ENCODE measurements at regions not wholly inside any gene's neighbourhood (a gene's known extent, or its start where the extent isn't known, plus 50 kb on each side); places are given as distances from the start of the nearest gene placed in this dataset.
"Not testable (repeated sequence)": the region's sequence is repeated elsewhere in the genome, so short reads cannot be mapped to it uniquely, and the experiment has no call there.

DNA sequence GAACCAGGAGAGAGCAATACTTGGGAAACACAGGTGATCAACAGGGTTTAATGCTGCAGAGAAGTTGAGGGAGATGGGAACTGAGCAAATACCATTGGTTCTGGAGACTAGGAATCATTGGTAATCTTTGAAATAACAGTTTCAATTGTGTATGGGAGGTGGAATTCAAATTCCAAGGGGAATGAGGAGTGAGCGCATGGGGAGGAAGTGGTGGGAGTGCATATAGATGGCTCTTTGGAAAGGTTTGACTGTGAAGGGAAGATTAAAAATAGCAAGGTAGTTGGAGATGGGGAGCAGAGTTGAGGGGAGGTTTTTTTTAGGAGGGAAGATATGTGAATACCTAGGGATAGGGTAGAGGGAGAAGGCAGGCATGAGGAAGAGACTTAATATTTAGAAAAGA is 51.1 kb upstream of the ROPN1 start:
- no peak for DNase-seq (ENCODE audit: low spot score)

DNA sequence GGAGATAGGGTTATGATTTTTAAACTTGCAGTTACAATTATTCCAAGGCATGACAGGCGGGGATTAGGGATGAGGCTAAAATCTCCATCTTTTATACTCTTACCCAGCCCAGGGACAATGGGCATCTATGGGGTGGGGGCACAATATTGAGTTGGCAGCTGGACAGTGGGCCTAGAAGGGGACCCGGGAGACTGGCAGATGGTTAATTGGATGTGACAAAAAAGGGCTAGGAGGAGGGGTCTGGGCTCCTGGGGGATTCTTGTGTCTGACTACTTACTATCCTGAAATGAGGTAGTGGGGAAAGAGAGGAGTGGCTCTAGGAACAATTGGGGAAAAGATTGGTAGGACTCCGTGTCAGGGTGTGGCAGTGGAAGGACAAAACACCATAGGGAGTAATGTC is 53.0 kb upstream of the ROPN1 start:
- DNase-seq (ENCODE audit: low spot score): no peak

DNA sequence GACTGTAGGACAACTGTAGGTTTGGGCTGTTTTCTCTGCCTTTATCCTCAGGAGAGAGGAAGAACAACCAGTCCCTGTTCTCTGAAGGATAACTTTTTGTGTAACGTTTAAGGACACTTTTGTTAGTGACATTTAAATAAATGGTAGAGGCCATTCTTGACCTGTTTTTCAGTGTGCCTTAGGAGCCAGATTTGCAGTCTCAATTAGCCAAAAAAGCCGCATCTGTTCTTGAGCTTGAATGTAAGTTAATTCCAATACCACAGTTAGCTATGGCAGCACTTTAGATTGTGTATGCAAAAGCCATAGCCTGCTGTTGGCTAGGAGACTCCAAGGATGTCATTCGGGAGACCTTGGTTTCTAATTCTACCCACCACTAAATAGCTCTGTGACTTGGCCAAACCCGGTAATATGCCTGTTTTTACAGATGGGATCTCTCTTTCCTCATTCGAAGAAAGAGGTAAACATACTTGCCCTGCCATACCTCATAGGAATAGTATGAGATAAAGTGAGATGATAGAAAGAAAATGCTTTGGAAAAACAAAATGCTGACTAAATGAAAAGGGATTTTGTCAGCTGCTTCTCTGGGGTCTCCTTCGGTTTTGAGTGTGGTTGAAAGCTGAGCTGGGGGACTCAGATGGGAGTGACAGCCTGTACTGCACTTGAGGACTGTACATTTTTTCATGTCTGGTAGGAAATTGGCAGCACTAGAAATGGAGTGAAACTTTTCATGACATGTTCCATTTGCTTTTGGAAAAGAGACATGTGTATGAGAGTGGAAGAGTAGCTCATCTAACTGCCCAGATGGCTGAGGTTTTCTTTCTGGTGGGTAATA is 57.3 kb upstream of the ROPN1 start:
- DNase-seq (ENCODE audit: low spot score): no peak

DNA sequence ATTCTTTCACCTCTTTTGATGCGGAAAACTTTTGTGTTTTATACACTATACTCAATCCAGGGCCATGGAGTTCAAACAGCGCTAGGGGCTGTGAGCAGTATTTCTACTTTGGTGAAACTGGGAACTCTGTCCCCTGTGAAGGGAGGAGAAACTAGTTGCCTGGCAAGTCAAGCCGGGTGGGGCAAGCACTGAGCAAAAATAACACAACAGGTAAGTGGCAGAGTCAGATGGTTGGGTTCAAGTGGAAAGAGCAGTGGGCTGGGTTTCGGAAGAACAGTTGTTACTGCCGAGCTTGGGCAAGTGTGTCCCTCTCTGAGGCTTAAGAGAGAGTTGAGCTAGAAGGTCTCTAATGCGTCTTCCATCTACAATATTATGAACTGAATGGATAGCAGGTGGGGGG is 59.7 kb upstream of the ROPN1 start:
- DNase-seq (ENCODE audit: low spot score): no peak

DNA sequence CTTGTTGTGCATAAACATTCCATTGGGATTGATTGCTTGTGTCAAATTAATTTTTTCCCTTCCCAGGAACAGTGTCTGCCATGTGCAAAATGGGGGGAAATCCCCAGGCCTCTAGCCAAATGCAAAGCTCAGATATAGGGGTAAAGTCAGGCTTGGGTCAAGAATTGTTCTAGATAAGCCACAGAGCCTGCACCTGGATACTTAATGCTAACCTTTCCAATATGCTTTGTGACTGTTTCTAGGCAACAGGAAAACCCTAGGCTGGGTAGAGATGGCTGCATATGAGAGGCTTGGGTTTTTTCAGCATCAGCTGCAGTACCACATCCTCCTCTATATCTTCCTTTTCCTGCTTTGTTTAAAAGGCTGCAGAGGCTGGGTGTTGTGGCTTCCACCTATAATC is 61.9 kb upstream of the ROPN1 start:
- DNase-seq (ENCODE audit: low spot score): no peak

DNA sequence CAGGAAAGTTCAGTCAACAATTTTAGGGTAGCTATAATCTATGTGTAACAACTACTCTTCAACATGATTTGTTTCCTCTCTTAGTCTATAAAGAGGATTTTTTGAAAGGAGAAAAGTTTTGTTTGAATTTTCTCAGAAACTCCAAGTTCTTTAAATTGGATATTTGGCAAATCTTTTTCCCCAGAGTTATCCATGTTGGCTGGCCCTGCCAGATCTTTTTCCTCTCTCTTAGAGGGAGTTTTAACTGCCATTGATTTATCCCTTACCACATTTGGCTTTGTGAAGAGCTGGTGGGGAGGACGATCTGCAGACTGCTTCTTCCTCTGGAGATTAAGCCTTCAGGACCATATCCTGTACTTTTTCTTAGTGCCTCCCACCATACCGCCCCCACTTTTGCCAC is 64.9 kb upstream of the ROPN1 start:
- DNase-seq (ENCODE audit: low spot score): no peak

DNA sequence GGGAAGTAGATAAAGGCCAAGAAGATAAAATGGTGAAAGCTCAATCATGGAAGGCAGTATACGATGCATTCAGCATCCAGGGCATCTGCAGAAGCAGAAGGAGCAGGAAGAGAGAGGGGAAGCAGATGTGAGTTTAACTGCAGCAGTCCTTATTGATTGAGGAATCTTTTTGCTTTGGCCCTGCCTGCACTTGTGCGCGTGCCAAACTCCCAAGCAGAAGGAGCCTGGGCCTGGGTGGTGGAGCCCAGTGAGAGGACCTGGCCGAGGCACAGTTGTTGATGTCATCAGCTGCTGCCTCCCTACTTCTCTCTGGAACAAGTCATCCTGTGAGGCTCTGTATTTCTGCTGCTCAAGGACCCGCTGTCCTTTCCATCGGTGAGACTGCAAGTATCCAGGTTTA is 65.5 kb upstream of the ROPN1 start:
- DNase-seq (ENCODE audit: low spot score): no peak

DNA sequence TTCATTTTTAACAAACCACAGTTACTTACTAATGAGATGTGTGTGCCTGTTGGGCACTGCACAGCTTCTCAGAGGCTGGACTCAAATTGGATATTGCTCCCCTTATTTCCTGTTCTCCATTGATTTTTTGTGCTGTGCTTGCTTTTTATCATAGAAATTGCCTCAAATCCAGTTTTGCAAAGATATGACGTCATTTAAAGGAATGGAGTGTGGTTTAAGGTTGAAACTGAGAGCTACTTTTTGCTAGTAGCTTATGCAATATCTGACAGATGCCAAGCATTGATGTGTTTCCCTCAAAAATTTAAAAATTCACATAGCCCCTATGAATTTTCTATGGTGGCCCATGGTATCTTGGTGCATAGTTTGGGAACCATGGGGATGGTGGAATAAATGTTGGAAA is 67.7 kb upstream of the ROPN1 start:
- no peak for DNase-seq (ENCODE audit: low spot score)

DNA sequence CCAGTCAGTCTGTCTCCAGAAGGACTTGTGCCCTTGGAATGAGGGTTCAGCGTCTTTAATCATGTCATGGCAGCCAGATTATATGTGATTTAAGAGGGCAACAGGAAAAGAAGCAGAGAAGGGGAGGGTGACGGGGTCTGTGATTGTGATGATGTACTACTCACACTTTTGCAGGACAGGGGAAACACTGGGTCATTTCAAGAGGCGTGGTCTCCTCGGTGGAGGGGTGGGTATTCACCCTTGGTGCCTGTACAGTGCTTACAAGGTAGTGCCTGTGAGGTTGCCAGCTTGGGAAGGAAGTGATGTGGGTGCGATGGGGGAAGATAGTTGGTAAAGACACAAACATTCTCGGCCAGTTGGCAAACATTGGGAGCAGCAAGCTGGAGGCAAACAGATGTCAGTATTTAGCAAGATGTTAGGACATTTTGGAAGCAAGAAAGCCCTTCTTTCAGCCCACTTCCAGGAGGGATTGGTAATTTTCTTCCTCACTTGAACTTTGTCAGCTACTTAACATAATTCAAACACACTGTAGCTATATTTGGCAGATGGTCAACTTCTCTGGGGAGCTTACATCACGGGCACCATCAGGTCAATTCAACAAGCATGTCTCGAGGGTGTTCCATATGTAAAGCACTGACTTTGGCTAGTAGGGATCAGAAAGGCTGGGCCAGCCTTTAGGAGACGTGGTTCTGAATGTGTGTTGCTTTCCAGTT is 71.4 kb upstream of the ROPN1 start:
- DNase-seq (ENCODE audit: low spot score): no peak

DNA sequence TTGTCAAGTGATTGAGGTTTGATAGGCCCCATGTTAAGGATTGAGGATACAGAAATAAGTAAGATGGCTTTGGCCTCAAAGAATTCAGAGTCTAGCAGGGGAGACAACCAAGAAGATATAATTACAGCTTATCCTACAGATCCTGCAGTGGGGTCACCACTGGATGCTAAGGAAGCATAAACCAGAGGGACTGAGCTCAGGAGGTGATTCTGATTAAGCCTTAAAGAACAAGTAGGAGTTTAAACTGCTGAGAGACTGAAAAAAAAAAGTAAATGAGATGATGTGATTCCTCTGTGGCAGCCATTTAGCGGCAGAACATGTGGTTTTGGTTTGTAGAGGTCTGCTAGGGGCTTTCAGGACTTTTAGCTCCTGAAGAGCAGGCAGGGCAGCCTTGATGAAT is 72.1 kb upstream of the ROPN1 start:
- no peak for DNase-seq (ENCODE audit: low spot score)

DNA sequence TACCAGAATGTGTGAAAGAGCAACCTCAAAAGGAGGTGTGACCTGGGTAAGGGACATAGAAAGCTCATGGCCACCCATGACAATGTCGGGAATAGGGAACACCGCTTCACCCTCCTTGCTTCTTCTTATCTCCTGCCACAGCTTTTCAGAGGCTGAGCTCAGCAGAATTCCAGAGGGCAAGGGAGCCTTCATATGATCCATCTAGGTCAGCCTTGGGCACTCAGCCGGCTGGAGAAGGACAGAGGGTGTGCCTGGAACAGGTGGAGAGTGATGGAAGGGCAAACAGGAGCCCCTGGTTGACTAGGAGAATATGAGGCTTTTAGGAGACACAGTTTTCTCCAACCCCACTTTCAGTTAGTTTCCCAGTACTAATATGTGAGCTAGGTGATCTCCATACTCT is 74.6 kb upstream of the ROPN1 start:
- not testable (repeated sequence) for DNase-seq (ENCODE audit: low spot score)

DNA sequence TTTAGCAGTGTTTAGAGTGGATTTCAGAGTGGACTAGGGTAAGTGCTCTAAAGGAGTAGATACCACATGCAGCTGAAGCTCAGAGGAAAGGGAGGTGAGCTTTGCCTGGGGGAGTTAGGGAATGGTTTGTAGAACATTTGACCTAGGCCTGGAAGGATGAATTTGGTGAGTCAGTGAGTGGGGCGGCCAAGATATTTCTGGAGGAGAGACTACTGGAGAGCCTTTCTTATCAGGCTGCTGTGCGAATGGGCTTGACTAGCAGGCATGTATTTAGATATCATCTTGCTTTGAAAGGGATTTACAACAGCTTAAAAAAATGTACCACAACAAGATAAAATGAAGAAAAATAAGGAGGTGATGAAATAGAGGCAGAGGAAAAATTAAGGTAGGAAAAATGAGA is 77.8 kb upstream of the ROPN1 start:
- DNase-seq (ENCODE audit: low spot score): not testable (repeated sequence)

DNA sequence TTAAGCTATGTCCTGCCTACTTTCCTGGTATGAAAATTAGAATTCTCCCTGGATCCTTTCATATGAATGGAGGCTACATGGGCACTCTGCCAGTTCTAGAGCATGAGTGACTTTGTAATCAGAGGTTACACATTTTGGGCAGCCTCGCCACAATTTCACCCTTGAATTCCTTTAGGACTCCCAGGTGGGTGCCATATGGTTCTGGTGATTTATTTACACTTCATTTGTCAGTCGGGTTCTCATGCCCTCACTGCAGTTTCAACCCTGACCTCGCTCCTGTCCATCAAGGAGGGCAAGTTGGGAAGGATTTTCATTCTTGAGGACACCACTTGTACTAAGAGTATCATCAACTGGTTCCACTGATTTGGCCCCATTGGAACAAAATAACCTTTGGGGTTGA is 83.2 kb upstream of the ROPN1 start:
- DNase-seq (ENCODE audit: low spot score): not testable (repeated sequence)

DNA sequence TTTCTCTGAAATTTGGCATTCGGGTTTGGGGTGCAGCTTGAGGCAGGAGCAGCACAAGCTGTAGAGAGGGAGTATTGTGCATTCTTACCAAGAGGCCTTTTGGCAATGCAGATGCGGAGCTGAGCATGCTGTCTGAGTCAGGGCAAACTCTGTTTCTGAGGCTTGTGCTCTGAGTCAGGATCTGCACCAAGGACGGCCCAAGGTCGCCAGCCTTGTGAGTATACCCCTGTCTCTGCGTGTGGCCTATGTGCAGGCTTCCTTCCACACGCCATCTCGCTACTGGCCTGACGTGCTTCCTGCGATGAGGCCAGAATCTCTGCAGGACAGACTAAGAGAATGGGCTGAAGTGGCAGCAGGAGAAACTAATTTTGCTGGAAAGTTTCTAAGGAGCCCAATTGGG is 83.8 kb upstream of the ROPN1 start:
- no peak for DNase-seq (ENCODE audit: low spot score)

DNA sequence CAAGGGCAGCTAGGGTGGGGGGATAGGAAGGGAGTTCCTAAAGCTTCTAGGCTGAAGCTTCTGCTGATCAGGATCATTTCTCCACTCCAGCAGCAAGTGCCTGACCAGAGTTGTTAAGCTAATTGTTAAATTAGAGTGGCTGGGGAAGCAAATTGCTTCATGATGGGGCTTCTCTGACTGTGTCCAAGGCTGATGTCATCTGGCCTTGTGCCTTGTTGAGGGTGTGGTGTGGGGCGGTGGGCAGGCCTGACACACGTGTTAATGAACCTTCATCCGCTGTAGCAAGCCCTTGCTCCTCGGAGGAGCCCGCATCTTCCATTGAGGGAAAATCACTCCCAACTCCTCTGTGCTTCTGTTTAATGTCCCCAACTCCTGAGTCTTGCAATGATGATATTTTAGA is 84.3 kb upstream of the ROPN1 start:
- DNase-seq (ENCODE audit: low spot score): no peak

DNA sequence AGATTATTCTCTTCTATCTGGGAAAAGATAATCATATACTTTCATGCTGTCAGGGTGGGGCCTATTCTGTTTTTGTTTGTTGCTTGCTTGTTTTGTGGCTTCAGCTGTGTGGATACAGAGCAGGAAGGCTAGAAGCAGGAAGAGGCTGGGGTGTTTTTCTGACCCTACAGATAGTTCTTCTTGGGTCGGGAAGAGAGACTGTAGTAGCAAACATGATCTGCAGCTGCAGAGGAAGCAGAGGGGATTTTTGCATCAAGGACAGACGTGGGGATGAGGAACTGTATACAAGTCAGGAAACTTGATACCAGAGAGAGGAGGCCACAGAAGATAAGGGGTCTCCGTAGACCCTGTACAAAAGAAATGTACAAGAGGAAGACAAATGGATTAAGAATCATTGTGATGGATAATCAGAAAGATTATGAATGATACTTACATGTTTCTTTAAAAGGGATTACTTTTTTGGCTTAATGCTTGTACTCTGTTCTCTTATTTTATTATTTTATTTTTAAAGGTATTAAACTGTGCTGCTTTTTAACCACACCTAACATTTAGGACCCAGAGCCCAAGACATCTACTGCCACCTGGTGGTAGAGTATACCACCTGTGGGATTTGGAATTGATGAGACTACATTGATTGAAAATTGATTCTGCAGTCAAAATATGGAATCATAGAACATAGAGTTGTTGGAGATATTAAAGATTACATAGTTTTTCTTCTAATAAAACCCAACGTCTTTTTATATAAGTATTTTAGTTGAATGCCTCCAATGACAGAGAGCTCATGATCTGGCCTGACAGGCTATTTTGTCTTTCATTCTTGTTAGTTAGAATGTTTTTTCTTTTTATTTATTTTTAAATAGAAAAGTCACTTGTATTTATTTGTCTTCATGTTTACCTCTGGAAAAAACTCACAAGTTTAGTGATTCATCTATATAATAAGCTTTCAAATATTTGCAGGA is 87.3 kb upstream of the ROPN1 start:
- peak; percentile 16 for DNase-seq (ENCODE audit: low spot score)

DNA sequence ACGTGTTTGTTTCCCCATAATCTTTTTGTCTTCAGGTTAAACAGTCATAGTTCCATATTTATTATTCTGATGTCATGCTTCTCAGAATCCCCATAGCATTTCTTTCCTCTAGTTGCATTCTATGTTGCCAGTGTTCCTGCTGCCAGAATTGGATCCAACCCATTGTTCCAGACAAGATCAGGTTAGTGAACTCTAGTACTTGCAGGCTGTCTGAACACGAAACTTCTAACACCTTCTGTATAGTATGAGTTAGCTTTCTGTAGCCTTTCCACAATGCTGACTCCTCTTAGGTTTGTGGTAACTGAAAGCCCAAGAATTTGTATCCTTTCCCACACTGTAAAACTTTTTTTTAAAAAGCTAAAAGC is 88.0 kb upstream of the ROPN1 start:
- no peak for DNase-seq (ENCODE audit: low spot score)

DNA sequence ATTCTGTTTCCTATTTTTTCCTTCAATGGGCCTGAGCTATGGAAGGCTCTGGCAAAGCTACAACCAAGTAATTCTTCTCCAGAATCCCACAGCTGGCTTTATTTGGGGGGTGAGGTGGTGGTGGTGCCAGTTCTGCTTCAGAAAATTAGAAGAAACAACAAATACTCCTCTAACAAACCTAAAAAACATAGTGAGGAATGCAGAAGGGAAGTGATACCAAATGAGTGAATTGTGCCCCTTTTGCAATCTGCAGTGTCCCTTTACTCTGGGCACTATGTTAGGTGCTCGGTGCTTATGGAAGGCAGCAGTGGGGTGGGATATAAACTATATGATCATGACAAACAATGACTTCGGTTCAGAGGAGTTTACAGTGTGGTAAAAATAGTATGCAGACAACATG is 90.4 kb upstream of the ROPN1 start:
- DNase-seq (ENCODE audit: low spot score): no peak

DNA sequence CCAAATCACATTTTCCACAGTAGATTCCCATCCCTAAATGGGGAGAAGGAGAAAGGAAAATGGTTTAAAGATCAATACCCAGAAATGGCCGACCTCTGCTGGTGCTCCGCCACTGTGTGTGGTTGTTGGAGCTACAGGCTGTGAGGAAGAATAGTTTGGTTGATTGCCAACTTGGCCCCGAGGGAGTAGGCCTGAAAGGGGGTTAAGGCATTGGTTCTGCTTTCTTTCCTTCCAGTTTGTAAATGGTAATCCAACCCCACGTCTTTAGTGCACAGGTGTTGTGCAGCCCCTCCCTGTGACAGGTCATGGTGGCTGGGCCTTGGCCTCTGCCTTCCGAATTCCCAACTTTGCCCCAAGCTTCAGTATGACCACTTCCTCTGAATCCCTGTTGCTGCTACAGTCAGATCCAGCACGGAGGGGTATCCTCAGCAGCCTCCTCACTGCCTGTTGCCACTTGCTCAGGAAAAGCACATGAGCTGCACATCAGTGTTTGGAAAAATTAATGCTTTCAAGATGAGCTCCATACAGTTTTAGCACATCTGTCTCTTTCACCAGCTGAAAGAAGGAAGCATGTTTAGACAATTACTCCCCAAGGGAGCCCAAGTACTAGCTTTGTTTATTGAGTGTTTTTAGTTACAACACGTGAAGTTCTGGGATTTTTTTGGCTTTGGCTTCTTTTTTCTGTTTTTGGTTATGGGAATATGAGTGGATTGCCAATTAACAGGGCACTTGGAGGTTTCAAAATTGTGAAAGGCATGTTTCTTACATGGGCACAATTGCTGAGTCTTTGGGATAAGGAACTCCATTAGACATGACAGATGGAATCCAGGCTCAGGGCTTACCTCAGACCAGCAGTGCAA is 92.3 kb upstream of the ROPN1 start:
- DNase-seq (ENCODE audit: low spot score): no peak

DNA sequence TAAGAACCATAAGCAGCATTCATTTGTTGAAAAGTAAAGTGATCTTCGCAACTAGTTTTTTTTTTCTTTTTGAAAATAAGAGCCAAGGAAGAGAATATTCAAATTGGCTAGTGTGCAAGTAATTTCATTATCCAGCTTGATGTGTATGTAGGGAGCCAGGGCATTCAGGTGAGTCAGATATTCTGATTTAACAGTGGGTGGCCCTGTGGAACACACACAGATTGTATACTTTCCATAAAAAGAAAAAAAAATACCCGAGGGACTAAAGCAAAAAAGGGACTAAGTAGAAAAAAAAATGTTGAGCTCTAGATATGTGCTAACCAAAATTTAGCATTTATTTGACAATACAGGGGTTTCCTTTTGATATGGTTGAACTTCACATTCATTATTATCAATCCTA is 96.9 kb upstream of the ROPN1 start:
- no peak for DNase-seq (ENCODE audit: low spot score)

DNA sequence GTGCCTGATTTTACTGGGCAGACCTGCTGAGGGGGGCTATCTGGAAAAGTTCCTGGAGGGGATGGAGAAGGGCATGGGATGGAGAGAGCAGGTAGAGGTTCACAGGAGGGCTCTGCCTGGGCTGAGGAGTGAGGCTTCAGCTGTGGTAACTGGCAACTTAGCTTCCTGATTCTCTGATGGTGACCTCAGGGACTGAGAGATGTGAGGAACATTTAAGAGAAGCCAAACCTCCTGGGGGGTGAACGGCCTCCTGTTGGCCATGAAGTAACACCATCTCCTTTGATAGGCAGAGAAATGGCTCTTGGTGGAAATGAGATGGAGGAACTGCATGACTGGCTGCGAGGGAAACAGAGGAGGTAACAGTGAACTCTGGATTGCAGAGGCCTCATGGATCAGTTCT is 97.3 kb upstream of the ROPN1 start:
- DNase-seq (ENCODE audit: low spot score): no peak

DNA sequence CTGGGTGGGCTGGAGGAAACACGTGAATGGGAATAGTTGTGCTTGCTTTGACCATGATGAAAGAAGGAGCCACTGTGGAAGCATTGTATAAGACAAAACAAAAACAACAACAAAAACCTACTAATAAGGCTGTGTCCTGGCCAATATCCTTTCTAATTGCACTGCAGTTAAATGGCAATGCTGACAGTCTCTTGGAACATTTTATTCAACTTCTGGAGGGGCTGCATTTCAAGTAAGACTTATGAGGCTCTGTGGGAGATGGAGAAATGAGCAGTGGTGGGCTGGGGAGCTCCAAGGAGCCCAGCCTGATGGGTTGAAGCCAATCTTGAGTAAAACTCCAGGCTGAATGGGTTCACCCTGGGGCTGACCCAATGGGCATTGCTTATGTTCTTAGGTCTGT is 99.8 kb upstream of the ROPN1 start:
- DNase-seq (ENCODE audit: low spot score): peak; percentile 29

All from globus pallidus (tissue), 1 donor.